Neuronal stem cell (in vitro differentiated cells): ENCODE measurements at regions not wholly inside any gene's neighbourhood (a gene's known extent, or its start where the extent isn't known, plus 50 kb on each side); places are given as distances from the start of the nearest gene placed in this dataset.

Experiments
- DNase-seq: peaks from one replicate; pipeline ENCODE4 v3.0.0-alpha.2; 2013; ENCODE audit warnings: low spot score
- H2AFZ ChIP-seq: one replicate; pipeline ENCODE4 v1.6.1; 2013; ENCODE audit warnings: mild to moderate bottlenecking, low read length, inconsistent platforms
- H2AK5ac ChIP-seq: 2 replicates; pipeline ENCODE4 v1.6.1; 2013; ENCODE audit warnings: low read depth, mild to moderate bottlenecking, inconsistent platforms, low read length, moderate library complexity, mixed read lengths
- H2BK120ac ChIP-seq: 2 replicates; pipeline ENCODE4 v1.6.1; 2013; ENCODE audit warnings: low read depth, mild to moderate bottlenecking, inconsistent platforms, low read length, moderate library complexity, mixed read lengths
- H2BK12ac ChIP-seq: one replicate; pipeline ENCODE4 v1.6.1; 2013; ENCODE audit warnings: low read length, inconsistent platforms
- H2BK15ac ChIP-seq: 2 replicates; pipeline ENCODE4 v1.6.1; 2013; ENCODE audit warnings: mild to moderate bottlenecking, low read length, inconsistent platforms, mixed read lengths
- H2BK5ac ChIP-seq: one replicate; pipeline ENCODE4 v1.6.1; 2013; ENCODE audit warnings: inconsistent platforms, mild to moderate bottlenecking, low read length, moderate library complexity
- H3K14ac ChIP-seq: one replicate; pipeline ENCODE4 v1.6.1; 2013; ENCODE audit warnings: low read length, inconsistent platforms
- H3K18ac ChIP-seq: 2 replicates; pipeline ENCODE4 v1.6.1; 2013; ENCODE audit warnings: low read length, inconsistent platforms
- H3K23ac ChIP-seq: 2 replicates; pipeline ENCODE4 v1.6.1; 2013; ENCODE audit warnings: low read depth, mild to moderate bottlenecking, mixed read lengths, low read length, inconsistent platforms; ENCODE audit not compliant: poor library complexity
- H3K27ac ChIP-seq: replicated peaks from 3 replicates; pipeline ENCODE4 v1.5.1; 2013; ENCODE audit warnings: low read length, inconsistent platforms
- H3K27me3 ChIP-seq, 3 experiments: 2 replicates each; pipeline ENCODE4 v1.6.1; 2013; ENCODE audit warnings: low read length in 3 of 3, mild to moderate bottlenecking in 2 of 3, inconsistent platforms in 1 of 3, low read depth in 1 of 3, mixed read lengths in 1 of 3, moderate library complexity in 1 of 3; ENCODE audit not compliant: control insufficient read depth in 3 of 3, insufficient read depth in 3 of 3
- H3K36me3 ChIP-seq, 2 donors: replicated peaks in 1 of 2; 2 replicates each; pipeline ENCODE4 v1.6.1; 2013; ENCODE audit warnings: low read length in 2 of 2; ENCODE audit not compliant: control insufficient read depth in 2 of 2, insufficient read depth in 2 of 2
- H3K4ac ChIP-seq: 2 replicates; pipeline ENCODE4 v1.6.1; 2013; ENCODE audit warnings: inconsistent platforms, mild to moderate bottlenecking, low read length, moderate library complexity
- H3K4me1 ChIP-seq, 2 donors: 1 replicate in 1 of 2; 2 replicates in 1 of 2; pipeline ENCODE4 v1.6.1; 2013; ENCODE audit warnings: low read length in 2 of 2, low read depth in 1 of 2; ENCODE audit not compliant: control insufficient read depth in 2 of 2, insufficient read depth in 1 of 2
- H3K4me2 ChIP-seq: one replicate; pipeline ENCODE4 v1.6.1; 2013; ENCODE audit warnings: mild to moderate bottlenecking, low read length, inconsistent platforms; ENCODE audit not compliant: insufficient read depth, poor library complexity, severe bottlenecking
- H3K4me3 ChIP-seq, 2 donors: 2 replicates each; pipeline ENCODE4 v1.5.1; 2013; ENCODE audit warnings: low read length in 2 of 2, mild to moderate bottlenecking in 2 of 2, inconsistent platforms in 1 of 2, moderate library complexity in 1 of 2
- H3K79me1 ChIP-seq: one replicate; pipeline ENCODE4 v1.6.1; 2013; ENCODE audit warnings: low read depth, mild to moderate bottlenecking, inconsistent platforms, low read length, moderate library complexity
- H3K9ac ChIP-seq: one replicate; pipeline ENCODE4 v1.6.1; 2013; ENCODE audit warnings: mild to moderate bottlenecking, low read depth, low read length, inconsistent platforms; ENCODE audit not compliant: poor library complexity
- H3K9me3 ChIP-seq, 2 donors: replicated peaks in 1 of 2; 2 replicates each; pipeline versions ENCODE3 to v1.6.1; 2013; ENCODE audit warnings: low read length in 2 of 2, mild to moderate bottlenecking in 2 of 2, inconsistent platforms in 1 of 2, low read depth in 1 of 2, mixed read lengths in 1 of 2, moderate library complexity in 1 of 2; ENCODE audit not compliant: control insufficient read depth in 2 of 2, insufficient read depth in 1 of 2
- H4K8ac ChIP-seq: one replicate; pipeline ENCODE4 v1.6.1; 2013; ENCODE audit warnings: low read depth, mild to moderate bottlenecking, inconsistent platforms, low read length, moderate library complexity
- H4K91ac ChIP-seq: one replicate; pipeline ENCODE4 v1.6.1; 2013; ENCODE audit warnings: low read length, low read depth, mild to moderate bottlenecking, inconsistent platforms; ENCODE audit not compliant: poor library complexity
- WGBS, 2 donors: extraction: QIAGEN DNeasy Blood & Tissue Kit; methylation state at CpG; one replicate each; pipeline ENCODE4 v1.1.7; 2013; ENCODE audit warnings: missing lambda C conversion rate in 2 of 2, mixed read lengths in 1 of 2; ENCODE audit not compliant: insufficient read length in 2 of 2, insufficient replicate concordance in 1 of 2; ENCODE audit errors: extremely low coverage in 2 of 2; 5-methylcytosine and 5-hydroxymethylcytosine counted together

DNA sequence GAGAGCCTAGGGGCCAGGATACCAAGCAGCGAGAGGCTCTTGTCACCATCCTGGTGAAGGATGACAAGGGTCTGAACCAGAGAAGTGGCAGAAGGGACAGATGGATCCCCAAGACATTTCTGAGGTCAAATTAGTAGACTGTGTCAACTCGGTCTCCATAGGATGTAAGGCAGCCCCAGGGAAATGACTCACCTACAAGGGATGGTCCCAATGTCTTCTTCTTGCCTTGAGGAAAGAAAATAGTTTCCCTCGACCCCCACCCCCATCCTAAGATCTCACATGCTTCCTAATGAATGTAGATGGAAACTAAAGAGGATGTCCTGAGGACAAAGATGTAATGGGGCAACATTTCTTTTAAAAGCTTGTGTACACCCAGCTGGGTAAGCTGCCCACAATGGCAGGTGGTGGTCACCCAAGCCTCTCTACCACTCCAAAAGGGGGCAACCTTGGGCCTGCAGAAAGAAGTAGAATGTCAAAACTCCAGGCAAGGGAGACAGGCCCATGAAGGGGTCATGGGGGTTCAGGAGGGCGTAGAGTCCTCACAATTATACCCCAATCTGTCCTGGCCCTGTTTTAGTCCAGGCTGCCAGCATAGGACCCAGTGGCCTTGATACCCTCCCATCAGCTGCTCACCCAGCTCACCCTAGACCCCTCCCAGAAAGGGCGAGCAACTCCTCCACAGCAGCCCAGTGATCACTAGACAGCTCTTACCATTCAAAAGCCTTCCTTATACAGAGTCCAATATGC, 187.4 kb downstream of the ACTL7B start:
- Histone ChIP-seq H3K18ac (no peak overlapping the region), H2BK120ac (no peak overlapping the region)
- DNase-seq = no peak

GRCh38 chr9:108666240-108666784, 189.5 kb downstream of the ACTL7B start:
- no peak for DNase-seq
- Histone ChIP-seq H2BK12ac (no peak overlapping the region), H2BK5ac (no peak overlapping the region), H3K9ac (no peak overlapping the region), H4K91ac (no peak overlapping the region), H3K4me2 (no peak overlapping the region), H2BK120ac (no peak overlapping the region), H2AK5ac (no peak overlapping the region), H3K27me3 (no peaks in the 10 kb centered on the region), H3K9me3 (peaks cover 0 to 4% of the 10 kb centered on the region in 2 donors), H2BK15ac (no peak overlapping the region), H3K79me1 (no peaks in the 10 kb centered on the region), H3K4me1 (peaks cover 0 to 5% of the 10 kb centered on the region in 2 donors), H4K8ac (no peak overlapping the region), H3K23ac (no peak overlapping the region), H3K36me3 (no peaks in the 10 kb centered on the region), H2AFZ (no peak overlapping the region), H3K14ac (no peak overlapping the region), H3K18ac (no peak overlapping the region), H3K27ac (no peak overlapping the region), H3K4me3 (no peak overlapping the region), H3K4ac (no peak overlapping the region)
- WGBS, 2 donors = no CpG with 5 or more reads among the region's 3 CpGs

More for the DNA sequence above, 187.4 kb downstream of the ACTL7B start:
- no peak overlapping the region for H2BK12ac ChIP-seq
- no peak overlapping the region for H3K4ac ChIP-seq
- no CpG with 5 or more reads among the region's 5 CpGs for WGBS, 2 donors
- peaks cover 0 to 2% of the 10 kb centered on the region in 2 donors for H3K4me1 ChIP-seq
- H3K36me3 ChIP-seq = no peaks in the 10 kb centered on the region
- H3K4me3 ChIP-seq = no peak overlapping the region
- H3K9ac ChIP-seq = no peak overlapping the region
- no peak overlapping the region for H2BK15ac ChIP-seq
- H3K23ac ChIP-seq = no peak overlapping the region
- no peak overlapping the region for H4K8ac ChIP-seq
- H3K4me2 ChIP-seq = no peak overlapping the region
- no peak overlapping the region for H2AFZ ChIP-seq
- H2AK5ac ChIP-seq = no peak overlapping the region
- no peak overlapping the region for H4K91ac ChIP-seq
- H3K14ac ChIP-seq = no peak overlapping the region
- H3K79me1 ChIP-seq = no peaks in the 10 kb centered on the region
- H2BK5ac ChIP-seq = no peak overlapping the region
- no peak overlapping the region for H3K27ac ChIP-seq
- no peaks in the 10 kb centered on the region for H3K27me3 ChIP-seq
- H3K9me3 ChIP-seq = no peaks in the 10 kb centered on the region

DNA sequence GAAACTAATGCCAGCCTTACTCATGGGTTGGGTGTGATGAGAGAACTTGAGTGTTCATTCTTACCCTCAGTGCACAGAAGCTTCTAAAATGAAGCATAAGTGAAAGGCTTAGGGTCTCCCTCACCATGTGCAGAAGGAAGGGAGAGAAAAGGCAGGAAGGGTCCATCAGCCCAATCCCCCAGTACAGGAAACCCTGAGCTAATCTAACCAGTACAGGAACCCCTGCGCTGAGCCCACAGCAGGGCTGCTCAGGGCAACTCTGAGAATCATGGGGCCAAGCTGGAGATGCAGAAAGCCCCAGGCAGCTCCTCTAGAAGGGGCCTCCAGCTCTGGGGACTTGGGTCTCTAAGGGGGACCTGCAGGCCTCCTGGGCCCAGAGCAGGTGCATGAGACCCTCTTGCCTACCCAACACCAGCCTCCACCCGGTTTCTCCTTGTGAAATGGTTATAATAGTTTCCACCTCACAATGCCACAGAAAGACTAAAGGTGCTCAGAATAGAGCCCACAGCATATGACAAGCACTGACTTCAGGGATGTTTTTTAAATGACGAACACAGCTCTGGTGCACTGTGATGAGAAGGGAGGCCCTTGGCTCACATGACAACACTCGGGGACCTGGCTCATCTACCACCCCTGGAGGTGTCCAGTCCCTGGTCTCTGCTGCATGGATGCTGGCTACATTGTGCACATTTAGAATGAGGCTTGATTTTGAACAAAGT, 190.1 kb downstream of the ACTL7B start:
- H3K36me3 ChIP-seq = no peaks in the 10 kb centered on the region
- no peak overlapping the region for H2BK5ac ChIP-seq
- H3K79me1 ChIP-seq = no peaks in the 10 kb centered on the region
- H3K4me1 ChIP-seq = peaks cover 0 to 5% of the 10 kb centered on the region in 2 donors
- no peak overlapping the region for H3K14ac ChIP-seq
- H3K9ac ChIP-seq = no peak overlapping the region
- no peak overlapping the region for H3K4me2 ChIP-seq
- no peak for DNase-seq
- no peak overlapping the region for H3K23ac ChIP-seq
- no peak overlapping the region for H3K4ac ChIP-seq
- no peak overlapping the region for H2BK15ac ChIP-seq
- H3K27me3 ChIP-seq = no peaks in the 10 kb centered on the region
- H2AK5ac ChIP-seq = no peak overlapping the region
- no peak overlapping the region for H2AFZ ChIP-seq
- H2BK120ac ChIP-seq = no peak overlapping the region
- H3K9me3 ChIP-seq = peaks cover 0 to 6% of the 10 kb centered on the region in 2 donors
- no peak overlapping the region for H3K18ac ChIP-seq
- no peak overlapping the region for H2BK12ac ChIP-seq
- H4K91ac ChIP-seq = no peak overlapping the region
- no peak overlapping the region for H3K27ac ChIP-seq
- no peak overlapping the region for H3K4me3 ChIP-seq
- WGBS, 2 donors = no CpG with 5 or more reads among the region's 4 CpGs
- no peak overlapping the region for H4K8ac ChIP-seq
